ENCODE measurements at regions not wholly inside any gene's neighbourhood (a gene's known extent, or its start where the extent isn't known, plus 50 kb on each side); places are given as distances from the start of the nearest gene placed in this dataset.
"Not testable (repeated sequence)": the region's sequence is repeated elsewhere in the genome, so short reads cannot be mapped to it uniquely, and the experiment has no call there.

- not testable (repeated sequence) for DNase-seq
Observed at GRCh38 chr18:78508228-78508824, 471.3 kb upstream of the SALL3 start.

GRCh38 chr18:78510091-78510490 is 469.5 kb upstream of the SALL3 start:
- no peak for DNase-seq

DNA sequence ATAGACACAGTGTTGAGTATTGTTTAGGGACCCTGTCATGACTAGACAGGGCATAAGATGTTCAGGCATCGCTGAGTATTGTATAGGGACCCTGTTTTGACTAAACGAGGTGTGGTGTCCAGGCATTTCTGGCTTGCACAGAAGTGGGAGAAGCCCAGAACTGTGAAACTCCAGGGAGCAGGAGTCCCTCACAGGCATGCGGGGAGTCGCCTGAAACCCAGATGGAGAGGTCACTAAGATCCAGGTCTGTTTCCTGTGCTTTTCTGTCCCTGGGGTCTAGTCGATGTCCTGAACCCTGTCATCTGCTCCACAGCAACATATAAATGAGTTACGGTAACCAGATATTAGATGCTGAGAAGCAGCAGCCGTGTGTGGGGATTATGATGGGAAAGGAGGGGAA is 469.0 kb upstream of the SALL3 start:
- DNase-seq: no peak

DNA sequence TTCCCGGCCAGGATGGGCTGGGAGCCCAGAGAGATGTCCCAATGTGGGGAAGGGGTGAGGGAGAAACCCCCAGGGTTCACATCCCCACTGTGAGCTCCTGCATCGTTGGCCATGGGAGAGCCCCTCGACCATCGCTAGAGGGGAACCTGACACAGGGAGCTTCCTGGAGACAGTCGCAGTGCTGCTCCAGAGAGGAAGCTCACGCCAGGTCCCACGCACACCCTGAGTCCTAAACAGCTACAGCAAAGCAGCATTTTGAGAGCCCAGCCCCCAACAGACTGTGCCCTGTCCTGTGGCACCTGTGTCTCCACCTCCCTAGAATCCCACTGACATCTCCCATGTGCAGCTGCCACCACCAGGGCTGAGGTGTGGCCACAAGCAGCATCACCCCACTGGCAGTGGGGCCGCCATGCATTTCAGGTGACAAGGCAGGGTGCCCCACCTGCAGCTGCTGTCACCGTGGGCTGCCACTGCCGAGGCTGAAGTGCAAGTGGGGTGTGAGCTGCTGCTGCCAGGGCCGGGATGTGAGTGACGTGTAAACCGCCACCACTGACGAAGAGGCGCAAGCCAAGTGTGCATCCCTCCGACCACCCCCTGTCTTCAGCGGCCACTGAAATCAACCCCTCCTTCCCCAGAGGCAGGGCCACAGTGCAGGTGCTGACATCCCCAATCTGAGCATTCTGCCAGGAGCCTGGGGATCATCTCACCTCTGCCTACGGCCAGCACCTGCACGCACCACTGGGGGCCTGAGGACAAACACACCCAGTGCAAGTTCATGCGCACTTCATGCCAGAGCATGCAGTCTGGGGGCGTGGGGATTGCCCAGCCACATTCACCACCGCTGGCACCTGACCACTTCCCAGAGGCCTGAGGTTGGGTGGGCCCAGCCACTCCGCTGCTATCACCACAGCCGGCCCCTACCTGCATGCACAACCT is 467.7 kb upstream of the SALL3 start:
- DNase-seq: no peak

DNA sequence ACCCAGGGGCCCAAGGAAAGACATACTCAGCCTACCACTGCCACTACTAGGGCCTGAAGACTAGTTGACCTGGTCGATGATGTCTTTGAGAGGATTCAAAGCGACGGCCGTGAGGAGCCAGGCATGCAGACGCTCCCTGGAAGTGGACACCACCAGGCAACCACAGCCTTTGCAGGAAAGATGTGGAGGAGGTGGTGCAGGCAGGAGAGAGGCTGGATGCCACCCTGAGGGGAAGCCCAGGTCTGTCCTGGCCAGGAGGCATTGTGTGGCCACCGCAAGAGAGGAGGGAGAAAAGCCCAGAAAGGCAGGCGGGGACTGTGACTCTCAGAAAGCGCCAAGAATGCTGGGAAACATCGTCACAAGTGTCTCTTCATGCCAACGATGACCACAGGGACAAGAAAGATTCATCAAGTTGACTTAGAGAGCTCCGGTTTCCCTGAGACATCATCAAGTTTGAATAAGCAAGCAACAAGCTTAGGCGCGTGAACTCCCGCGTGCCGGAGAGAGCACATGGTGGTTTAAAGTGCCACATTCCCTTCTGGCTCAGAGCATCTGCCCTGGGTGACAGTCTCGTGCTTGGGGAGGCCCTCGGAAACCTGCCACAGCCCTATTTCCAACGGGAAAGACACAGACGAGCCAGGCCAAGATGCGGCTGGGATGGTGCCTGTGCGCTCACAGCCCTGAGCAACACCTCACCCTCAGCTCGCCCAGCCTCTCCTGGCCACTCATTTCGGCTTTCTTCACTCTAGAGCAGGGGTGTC is 464.5 kb upstream of the SALL3 start:
- DNase-seq: no peak

- no peak for DNase-seq
Observed at GRCh38 chr18:78517328-78517727, 462.3 kb upstream of the SALL3 start.

DNA sequence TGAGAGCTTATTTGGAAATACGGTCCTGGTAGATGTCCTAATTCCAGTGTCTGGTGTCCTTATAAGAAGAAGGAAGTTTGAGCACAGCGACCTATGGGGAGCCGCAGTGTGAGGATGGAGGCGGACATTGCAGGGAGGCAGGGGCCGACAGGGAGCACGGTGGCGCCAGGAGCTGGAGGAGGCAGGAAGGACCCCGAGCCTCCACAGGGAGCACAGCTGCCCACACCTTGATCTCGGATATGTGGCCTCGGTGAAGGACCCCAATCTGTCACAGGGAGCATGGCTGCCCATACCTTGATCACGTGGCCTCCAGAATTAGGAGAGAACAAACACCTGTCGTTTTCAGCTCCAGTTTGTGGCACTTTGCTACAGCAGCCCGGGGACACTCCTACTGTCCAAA is 461.6 kb upstream of the SALL3 start:
- no peak for DNase-seq

DNA sequence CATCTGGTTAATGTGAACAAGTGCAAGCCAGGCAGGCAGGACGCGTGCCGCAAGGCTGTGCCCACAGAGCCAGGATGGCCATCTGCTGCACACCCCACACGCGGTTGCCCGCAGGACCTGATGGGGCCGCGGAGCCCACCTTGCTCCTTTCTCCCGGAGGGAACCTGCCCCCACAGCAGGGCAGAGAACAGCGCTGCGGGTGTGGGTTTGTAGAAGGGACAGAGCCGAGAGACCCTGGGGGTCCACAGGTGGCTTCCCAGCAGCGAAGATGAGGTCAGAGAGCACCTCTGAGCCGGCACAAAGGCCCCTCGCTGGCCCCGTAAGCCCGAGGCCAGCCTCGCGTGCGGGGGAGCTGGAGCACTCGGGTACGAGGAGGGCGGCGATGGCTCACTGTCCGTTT is 460.8 kb upstream of the SALL3 start:
- no peak for DNase-seq

DNA sequence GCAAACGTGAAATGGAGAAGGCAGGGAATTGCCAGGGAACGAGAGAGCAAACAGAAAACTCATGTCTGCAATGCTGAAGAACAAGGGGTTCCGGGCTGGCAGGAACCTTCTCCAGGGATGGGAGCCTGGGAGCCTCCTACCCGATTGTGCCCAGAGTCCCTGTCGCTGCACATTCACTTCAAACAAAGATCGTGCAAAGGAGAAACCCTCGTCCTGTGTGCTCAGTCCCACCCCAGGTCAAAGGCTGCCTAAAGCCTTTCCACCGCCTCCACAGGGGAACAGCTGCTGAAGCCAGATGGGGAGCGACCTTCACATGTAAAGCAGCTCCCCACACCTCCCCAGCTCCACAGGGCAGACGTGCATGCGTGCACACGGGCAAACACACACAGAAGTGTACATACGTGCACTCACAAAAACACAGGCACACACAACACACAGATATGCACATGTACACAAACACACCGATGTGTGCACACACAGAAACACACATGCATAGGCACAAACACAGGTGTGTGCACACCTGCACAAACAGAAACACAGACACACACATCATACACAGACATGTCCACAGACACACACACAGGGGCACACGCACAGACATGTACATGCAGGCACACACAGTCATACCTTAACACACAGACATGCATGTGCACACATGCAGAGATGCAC is 460.1 kb upstream of the SALL3 start:
- no peak for DNase-seq

DNA sequence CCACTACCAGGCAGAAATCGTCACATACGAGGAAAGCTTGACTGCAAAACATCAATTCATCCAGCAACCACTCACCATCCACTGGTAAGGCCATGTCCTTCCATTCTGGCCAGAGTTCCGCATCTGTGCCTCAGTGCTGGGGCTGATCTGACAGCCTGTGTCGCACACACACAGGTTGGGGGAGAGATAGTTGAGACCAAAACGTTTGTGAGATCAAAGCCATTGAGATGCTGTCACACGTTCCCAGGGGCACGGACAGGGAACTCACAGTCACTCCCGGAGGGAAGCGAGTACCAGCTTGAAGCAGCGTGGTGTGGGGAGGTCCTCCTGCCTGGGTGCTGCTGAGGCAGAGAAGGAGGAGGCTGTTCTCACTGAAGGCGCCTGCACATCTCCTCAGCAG is 458.5 kb upstream of the SALL3 start:
- DNase-seq: no peak

DNA sequence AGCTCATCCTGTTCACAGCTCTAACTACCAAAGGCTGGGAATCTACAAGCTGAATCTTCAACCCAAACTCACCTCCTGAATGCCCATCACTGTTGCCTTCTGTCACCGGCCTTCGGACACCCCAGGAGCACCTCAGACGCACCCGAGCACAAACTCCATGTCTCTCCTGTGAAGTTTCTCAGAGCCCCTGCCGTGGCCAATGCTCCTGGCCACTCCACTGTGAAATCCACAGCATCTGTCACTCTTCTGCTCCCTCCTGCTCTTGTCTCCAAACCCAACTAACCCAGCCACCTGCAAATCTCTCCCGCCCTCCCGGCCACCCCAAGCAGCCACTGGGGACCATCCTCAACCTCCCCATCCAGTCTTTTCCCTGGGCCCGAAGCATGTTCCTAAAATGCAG is 457.9 kb upstream of the SALL3 start:
- no peak for DNase-seq

DNA sequence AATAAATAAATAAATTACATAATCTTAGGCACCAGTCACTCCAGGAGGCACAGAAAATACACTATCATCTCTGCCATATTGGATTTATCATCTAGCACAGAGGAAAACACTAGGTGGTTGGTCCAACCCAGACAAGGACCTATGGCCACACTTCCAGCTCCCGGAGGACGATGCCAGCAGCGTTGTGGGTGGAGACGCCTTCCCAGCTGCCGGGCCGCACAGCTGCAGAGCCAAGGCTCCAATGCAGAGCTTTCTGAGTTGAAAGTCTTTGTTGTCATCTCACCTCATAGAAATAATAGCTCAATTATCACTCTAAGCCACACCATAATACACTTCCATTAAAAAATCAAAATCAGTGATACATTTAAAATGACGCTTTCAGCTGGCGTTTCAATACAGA is 457.1 kb upstream of the SALL3 start:
- DNase-seq: no peak

DNA sequence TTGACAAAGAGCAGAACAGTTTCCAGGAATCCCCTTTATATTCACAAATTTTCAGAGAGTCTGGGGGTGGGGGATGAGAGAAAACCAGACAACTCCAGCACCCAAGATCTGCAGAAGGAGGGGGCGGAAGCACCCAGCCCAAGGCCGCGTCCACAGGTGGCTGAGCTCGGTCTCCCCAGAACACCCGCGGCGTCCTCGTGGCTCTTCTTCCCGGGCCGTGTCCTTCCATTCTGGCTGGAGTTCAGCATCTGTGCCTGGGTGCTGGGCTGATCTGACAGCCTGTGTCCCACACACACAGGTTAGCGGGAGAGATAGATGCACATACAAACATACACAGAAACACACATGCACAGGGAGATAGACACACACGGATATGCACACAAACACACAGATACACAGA is 455.8 kb upstream of the SALL3 start:
- no peak for DNase-seq

DNA sequence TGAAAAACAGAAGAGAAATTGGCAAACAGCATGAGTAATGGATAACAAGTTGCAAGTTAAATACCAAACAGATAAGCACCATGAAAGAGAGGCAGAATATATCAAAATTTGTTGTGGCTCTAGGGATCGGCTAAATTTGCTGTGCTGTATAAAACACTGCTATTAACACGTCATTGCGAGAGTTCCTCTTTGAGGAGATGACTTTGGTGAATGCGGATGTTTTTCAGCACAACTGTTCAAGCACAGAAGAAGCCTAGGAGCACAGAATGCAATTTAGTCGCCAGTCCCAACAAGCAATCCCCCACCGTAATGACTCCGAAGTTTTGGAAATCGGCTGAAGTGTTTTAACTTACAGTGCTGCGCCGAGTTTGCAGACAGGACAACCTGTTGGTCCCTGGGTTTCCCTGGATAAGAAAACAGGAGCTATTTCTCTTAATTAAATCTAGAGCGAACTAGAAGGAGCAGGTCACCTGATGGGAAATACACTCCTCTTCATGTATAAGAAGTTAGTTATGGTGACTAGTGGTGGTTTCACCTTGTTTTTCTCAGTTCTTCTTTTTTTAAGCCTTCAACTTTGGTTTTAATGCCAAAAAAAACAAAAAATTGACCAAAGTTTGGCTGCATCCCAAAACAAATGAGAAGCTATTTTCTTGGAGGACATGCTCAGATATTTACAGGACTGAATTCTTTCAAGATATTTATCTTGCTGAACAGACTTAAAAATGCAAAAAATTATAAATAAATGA is 454.1 kb upstream of the SALL3 start:
- peak; percentile 42 for DNase-seq

DNA sequence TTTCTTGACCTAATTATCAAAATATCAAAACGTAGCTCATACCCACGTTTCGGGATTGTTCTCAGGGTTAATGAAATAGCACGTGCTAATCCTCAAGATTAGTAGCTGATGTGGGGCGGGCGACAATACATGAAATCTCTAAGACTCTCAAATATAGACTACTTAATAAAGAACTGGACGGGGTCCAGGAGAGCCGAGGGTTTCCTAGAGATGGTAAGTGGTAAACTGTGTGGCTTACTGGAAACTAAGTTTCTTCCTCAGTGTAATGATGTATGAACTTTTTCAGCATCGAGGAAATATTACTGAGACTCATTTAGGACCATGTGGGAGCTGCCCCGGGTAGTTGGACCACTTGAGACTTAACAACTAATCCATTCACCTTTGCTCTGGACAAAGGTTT is 453.3 kb upstream of the SALL3 start:
- DNase-seq: no peak

GRCh38 chr18:78526923-78527711 is 452.5 kb upstream of the SALL3 start:
- DNase-seq: no peak

DNA sequence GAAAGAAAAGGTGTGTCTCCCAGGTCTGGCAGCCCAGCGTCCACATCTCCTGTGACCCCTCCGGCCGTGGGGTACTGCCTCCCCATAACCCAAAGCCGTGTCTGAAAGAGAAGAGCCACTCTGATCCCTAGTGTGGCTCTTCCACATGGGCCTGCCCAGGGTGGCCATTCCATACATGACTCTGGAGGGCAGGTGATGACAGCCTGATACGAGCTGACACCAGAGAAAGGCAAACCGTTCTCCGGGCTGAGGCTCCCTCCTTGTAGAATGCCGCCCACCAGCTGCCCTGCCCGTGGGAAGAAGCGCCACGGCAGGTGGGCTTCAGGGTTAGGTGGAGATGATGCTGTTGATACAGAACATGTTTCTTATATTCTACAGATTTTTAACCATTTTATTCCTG is 451.6 kb upstream of the SALL3 start:
- DNase-seq: no peak

GRCh38 chr18:78528411-78529258 is 451.0 kb upstream of the SALL3 start:
- peak; percentile 41 for DNase-seq

DNA sequence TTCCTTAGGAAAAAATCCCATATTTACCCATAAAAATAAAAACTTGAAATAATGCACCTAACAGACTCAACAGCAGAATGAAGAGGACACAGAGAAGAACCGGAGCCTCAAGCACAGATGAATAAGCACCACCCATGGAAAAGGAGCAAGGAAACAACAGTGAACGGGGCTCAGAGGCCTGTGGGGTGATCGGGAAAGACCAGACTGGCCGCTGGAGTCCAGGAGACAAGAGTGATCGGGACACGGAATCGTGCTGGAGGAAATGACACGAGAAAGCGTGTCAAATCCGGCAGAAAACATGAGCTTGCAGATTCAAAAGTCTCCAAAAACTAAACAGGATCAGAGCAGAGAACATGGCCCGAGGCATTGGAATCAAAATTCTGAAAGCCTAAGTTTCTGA is 448.0 kb upstream of the SALL3 start:
- DNase-seq: no peak

All from tongue (tissue), 1 donor.